ENCODE measurements at regions not wholly inside any gene's neighbourhood (a gene's known extent, or its start where the extent isn't known, plus 50 kb on each side); places are given as distances from the start of the nearest gene placed in this dataset.

DNA sequence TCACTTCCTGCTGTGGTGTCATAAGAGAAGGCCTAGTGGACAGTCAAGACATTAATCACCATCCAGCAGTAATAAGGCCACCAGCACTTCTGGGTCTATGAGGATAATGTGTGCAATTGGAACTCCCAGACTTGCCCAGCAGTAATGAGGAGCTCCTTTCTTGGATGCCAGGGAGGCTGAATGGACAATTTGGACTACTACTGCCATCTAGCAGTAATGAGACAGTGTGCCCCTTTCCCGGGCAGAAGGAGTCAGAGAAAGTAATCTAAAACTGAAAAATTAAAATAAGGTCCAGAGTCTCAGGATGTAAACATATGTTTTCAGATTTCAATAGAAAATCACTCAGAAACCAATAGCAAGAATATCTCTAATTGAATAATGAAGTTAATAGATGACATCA, 400.4 kb downstream of the CDC14C start:
- no peaks in the 10 kb centered on the region for H3K27me3 ChIP-seq (ENCODE audit: insufficient read depth, low read length)
- no peak overlapping the region for H3K27ac ChIP-seq (ENCODE audit: low read depth, low read length)
- peaks cover 0 to 24% of the 10 kb centered on the region in 2 experiments; a peak in 3 of 4 replicates for H3K9me3 ChIP-seq (ENCODE audit: control insufficient read depth in 1 of 2, insufficient read depth in 1 of 2, low read depth in 1 of 2, low read length in 2 of 2)
- no peaks in the 10 kb centered on the region for H3K9me2 ChIP-seq (ENCODE audit: insufficient read depth)
- no peaks in the 10 kb centered on the region for H3K36me3 ChIP-seq (ENCODE audit: control insufficient read depth in 1 of 2, insufficient read depth in 2 of 2, low read length in 2 of 2)
- no peaks in the 10 kb centered on the region for H3K79me2 ChIP-seq (ENCODE audit: insufficient read depth, low read length)
- TF ChIP-seq, protein P1, sequence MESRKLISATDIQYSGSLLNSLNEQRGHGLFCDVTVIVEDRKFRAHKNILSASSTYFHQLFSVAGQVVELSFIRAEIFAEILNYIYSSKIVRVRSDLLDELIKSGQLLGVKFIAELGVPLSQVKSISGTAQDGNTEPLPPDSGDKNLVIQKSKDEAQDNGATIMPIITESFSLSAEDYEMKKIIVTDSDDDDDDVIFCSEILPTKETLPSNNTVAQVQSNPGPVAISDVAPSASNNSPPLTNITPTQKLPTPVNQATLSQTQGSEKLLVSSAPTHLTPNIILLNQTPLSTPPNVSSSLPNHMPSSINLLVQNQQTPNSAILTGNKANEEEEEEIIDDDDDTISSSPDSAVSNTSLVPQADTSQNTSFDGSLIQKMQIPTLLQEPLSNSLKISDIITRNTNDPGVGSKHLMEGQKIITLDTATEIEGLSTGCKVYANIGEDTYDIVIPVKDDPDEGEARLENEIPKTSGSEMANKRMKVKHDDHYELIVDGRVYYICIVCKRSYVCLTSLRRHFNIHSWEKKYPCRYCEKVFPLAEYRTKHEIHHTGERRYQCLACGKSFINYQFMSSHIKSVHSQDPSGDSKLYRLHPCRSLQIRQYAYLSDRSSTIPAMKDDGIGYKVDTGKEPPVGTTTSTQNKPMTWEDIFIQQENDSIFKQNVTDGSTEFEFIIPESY (IDR thresholded peaks at IDR 0.05; ENCODE audit: extremely low read depth, insufficient replicate concordance, low read length) = no peak
- no peak for TF ChIP-seq ZFX (IDR thresholded peaks at IDR 0.05)
- TF ChIP-seq EGR1 (IDR thresholded peaks at IDR 0.05; ENCODE audit: low read depth) = no peak
- TF ChIP-seq TCF7L2 (IDR thresholded peaks at IDR 0.05; ENCODE audit: borderline replicate concordance, extremely low read depth, insufficient read depth, insufficient read length) = no peak
- TF ChIP-seq JUND (IDR thresholded peaks at IDR 0.05) = no peak
- no peak for TF ChIP-seq SRF (IDR thresholded peaks at IDR 0.05; ENCODE audit: low read depth)
- TF ChIP-seq CBX3 (IDR thresholded peaks at IDR 0.05; ENCODE audit: low read depth) = no peak
- TF ChIP-seq, protein P2, sequence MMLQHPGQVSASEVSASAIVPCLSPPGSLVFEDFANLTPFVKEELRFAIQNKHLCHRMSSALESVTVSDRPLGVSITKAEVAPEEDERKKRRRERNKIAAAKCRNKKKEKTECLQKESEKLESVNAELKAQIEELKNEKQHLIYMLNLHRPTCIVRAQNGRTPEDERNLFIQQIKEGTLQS (IDR thresholded peaks at IDR 0.05) = no peak
- TF ChIP-seq POLR2AphosphoS5 (IDR thresholded peaks at IDR 0.05; ENCODE audit: low read depth, low read length) = no peak
- TF ChIP-seq, protein P3, sequence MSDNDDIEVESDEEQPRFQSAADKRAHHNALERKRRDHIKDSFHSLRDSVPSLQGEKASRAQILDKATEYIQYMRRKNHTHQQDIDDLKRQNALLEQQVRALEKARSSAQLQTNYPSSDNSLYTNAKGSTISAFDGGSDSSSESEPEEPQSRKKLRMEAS (IDR thresholded peaks at IDR 0.05) = no peak
- no peak for TF ChIP-seq CEBPB (IDR thresholded peaks at IDR 0.05; ENCODE audit: low read depth)
- TF ChIP-seq, protein P4, sequence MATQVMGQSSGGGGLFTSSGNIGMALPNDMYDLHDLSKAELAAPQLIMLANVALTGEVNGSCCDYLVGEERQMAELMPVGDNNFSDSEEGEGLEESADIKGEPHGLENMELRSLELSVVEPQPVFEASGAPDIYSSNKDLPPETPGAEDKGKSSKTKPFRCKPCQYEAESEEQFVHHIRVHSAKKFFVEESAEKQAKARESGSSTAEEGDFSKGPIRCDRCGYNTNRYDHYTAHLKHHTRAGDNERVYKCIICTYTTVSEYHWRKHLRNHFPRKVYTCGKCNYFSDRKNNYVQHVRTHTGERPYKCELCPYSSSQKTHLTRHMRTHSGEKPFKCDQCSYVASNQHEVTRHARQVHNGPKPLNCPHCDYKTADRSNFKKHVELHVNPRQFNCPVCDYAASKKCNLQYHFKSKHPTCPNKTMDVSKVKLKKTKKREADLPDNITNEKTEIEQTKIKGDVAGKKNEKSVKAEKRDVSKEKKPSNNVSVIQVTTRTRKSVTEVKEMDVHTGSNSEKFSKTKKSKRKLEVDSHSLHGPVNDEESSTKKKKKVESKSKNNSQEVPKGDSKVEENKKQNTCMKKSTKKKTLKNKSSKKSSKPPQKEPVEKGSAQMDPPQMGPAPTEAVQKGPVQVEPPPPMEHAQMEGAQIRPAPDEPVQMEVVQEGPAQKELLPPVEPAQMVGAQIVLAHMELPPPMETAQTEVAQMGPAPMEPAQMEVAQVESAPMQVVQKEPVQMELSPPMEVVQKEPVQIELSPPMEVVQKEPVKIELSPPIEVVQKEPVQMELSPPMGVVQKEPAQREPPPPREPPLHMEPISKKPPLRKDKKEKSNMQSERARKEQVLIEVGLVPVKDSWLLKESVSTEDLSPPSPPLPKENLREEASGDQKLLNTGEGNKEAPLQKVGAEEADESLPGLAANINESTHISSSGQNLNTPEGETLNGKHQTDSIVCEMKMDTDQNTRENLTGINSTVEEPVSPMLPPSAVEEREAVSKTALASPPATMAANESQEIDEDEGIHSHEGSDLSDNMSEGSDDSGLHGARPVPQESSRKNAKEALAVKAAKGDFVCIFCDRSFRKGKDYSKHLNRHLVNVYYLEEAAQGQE (IDR thresholded peaks at IDR 0.05; ENCODE audit: low read depth) = no peak
- no peak overlapping the region for H2AFZ ChIP-seq (ENCODE audit: low read depth, low read length, poor library complexity, severe bottlenecking)
- intact Hi-C loops (cut with micrococcal nuclease) = no loop called here
- H3K9ac ChIP-seq (ENCODE audit: low read length) = no peak overlapping the region
- RAD21 ChIA-PET (ENCODE audit: low non-redundant PET in 1 of 2, low total read pairs in 2 of 2, uncharacterized antibody in 2 of 2, unreplicated experiment in 2 of 2) = no interaction called here
- DNase-seq (ENCODE audit: low read depth, low spot score) = no peak
- no peak overlapping the region for H3K4me2 ChIP-seq (ENCODE audit: low read length)
- no peak overlapping the region for H3K4me3 ChIP-seq (replicated peaks in 1 of 2; ENCODE audit: low read depth in 1 of 2, low read length in 2 of 2)
- no peaks in the 10 kb centered on the region for H4K20me1 ChIP-seq (ENCODE audit: insufficient read depth)
- CTCF ChIA-PET = no interaction called here
- ATAC-seq = no peak
- H3K4me1 ChIP-seq (ENCODE audit: control insufficient read depth in 1 of 2, insufficient read depth in 2 of 2, low read length in 2 of 2) = no peaks in the 10 kb centered on the region
- POLR2A ChIA-PET = no interaction called here
- no TSS peak for BruUV-seq (replicated peaks)
